HG03558 (cell line): ENCODE measurements at regions not wholly inside any gene's neighbourhood (a gene's known extent, or its start where the extent isn't known, plus 50 kb on each side); places are given as distances from the start of the nearest gene placed in this dataset.
"Not testable (repeated sequence)": the region's sequence is repeated elsewhere in the genome, so short reads cannot be mapped to it uniquely, and the experiment has no call there.

Source experiments
- ATAC-seq: cut with Tn5 transposase; IDR thresholded peaks from one replicate; pipeline ENCODE4 v1.9.1; 2021; ENCODE audit warnings: moderate number of reproducible peaks; ENCODE audit not compliant: unreplicated experiment; ENCODE audit errors: extremely low read depth

- no peak for ATAC-seq
Measured at GRCh38 chr14:86420131-86420530, 890.2 kb downstream of the FLRT2 start.

GRCh38 chr14:86414146-86414545, 884.2 kb downstream of the FLRT2 start:
- no peak for ATAC-seq

GRCh38 chr14:86404989-86405649, 875.2 kb downstream of the FLRT2 start:
- ATAC-seq = no peak

- no peak for ATAC-seq
Measured at GRCh38 chr14:86404425-86404824, 874.5 kb downstream of the FLRT2 start.

- no peak for ATAC-seq
Measured at GRCh38 chr14:86402545-86402944, 872.6 kb downstream of the FLRT2 start.

GRCh38 chr14:86391085-86391484, 861.1 kb downstream of the FLRT2 start:
- no peak for ATAC-seq

GRCh38 chr14:86388216-86388615, 858.3 kb downstream of the FLRT2 start:
- ATAC-seq = no peak

GRCh38 chr14:86373886-86374285, 843.9 kb downstream of the FLRT2 start:
- ATAC-seq = no peak

- no peak for ATAC-seq
Measured at GRCh38 chr14:86372402-86372801, 842.5 kb downstream of the FLRT2 start.

GRCh38 chr14:86364634-86365033, 834.7 kb downstream of the FLRT2 start:
- ATAC-seq = no peak

GRCh38 chr14:86363576-86363975, 833.6 kb downstream of the FLRT2 start:
- ATAC-seq = no peak

- no peak for ATAC-seq
Measured at GRCh38 chr14:86363047-86363446, 833.1 kb downstream of the FLRT2 start.

GRCh38 chr14:86357876-86358275, 827.9 kb downstream of the FLRT2 start:
- no peak for ATAC-seq

GRCh38 chr14:86357119-86357518, 827.2 kb downstream of the FLRT2 start:
- ATAC-seq = no peak

- ATAC-seq = no peak
Measured at GRCh38 chr14:86346818-86347384, 817.0 kb downstream of the FLRT2 start.

- ATAC-seq = no peak
Measured at GRCh38 chr14:86334355-86334754, 804.4 kb downstream of the FLRT2 start.

GRCh38 chr14:86333493-86333892, 803.5 kb downstream of the FLRT2 start:
- ATAC-seq = no peak

GRCh38 chr14:86331341-86331740, 801.4 kb downstream of the FLRT2 start:
- ATAC-seq = no peak

- no peak for ATAC-seq
Measured at GRCh38 chr14:86321151-86321550, 791.2 kb downstream of the FLRT2 start.

GRCh38 chr14:86312154-86312665, 782.3 kb downstream of the FLRT2 start:
- ATAC-seq = not testable (repeated sequence)

GRCh38 chr14:86311151-86311550, 781.2 kb downstream of the FLRT2 start:
- no peak for ATAC-seq

- ATAC-seq = no peak
Measured at GRCh38 chr14:86310611-86311010, 780.7 kb downstream of the FLRT2 start.
